T-cell (primary cell): ENCODE measurements at regions not wholly inside any gene's neighbourhood (a gene's known extent, or its start where the extent isn't known, plus 50 kb on each side); places are given as distances from the start of the nearest gene placed in this dataset.

Experiments
- ATAC-seq, 4 experiments: fragments of 200-7000 bp in 3 of 4; fragments of 150-1000 bp in 1 of 4; cut with Tn5 transposase; replicated peaks in 1 of 4; 1 replicate in 3 of 4; 2 replicates in 1 of 4; pipeline ENCODE4 v1.10.0; 2021; ENCODE audit warnings: moderate library complexity in 3 of 4, mild to moderate bottlenecking in 2 of 4, moderate number of reproducible peaks in 1 of 4
- CTCF ChIA-PET, 2 donors: fragments of 300-600 bp; sonication (Branson Sonifier 250); formaldehyde crosslinking; loops; one replicate each; lab custom pipeline; 2022; ENCODE audit warnings: antibody characterized with exemption in 2 of 2; lab: Charles Lee
- POLR2A ChIA-PET, 2 donors: fragments of 300-600 bp; sonication (Branson Sonifier 250); formaldehyde crosslinking; loops; one replicate each; lab custom pipeline; 2022; ENCODE audit warnings: antibody characterized with exemption in 2 of 2; lab: Charles Lee
- DNase-seq, 35 experiments: peaks; one replicate each; pipeline versions ENCODE4 v3.0.0 to v3.0.0-alpha.2; 2013 to 2023
- H3K27ac ChIP-seq: one replicate; pipeline ENCODE4 v1.5.1; 2013; ENCODE audit warnings: low read length
- H3K27me3 ChIP-seq, 2 experiments: replicated peaks in 1 of 2; 1 replicate in 1 of 2; 2 replicates in 1 of 2; pipeline versions ENCODE4 v1.6.1 to v1.7.0; 2013; ENCODE audit warnings: low read length in 1 of 2, mixed read lengths in 1 of 2; ENCODE audit not compliant: control insufficient read depth in 2 of 2, insufficient read depth in 2 of 2; ENCODE audit errors: extremely low read depth in 1 of 2
- H3K36me3 ChIP-seq, 2 donors: 1 replicate in 1 of 2; 2 replicates in 1 of 2; pipeline versions ENCODE4 v1.6.1 to v1.7.0; 2013; ENCODE audit warnings: low read length in 1 of 2; ENCODE audit not compliant: control insufficient read depth in 2 of 2, insufficient read depth in 1 of 2; ENCODE audit errors: extremely low read depth in 1 of 2
- H3K4me1 ChIP-seq, 2 experiments: 1 replicate in 1 of 2; 2 replicates in 1 of 2; pipeline versions ENCODE4 v1.6.1 to v1.7.0; 2013; ENCODE audit warnings: low read length in 2 of 2, mixed read lengths in 1 of 2; ENCODE audit not compliant: insufficient read depth in 2 of 2, control insufficient read depth in 1 of 2; ENCODE audit errors: extremely low read depth in 1 of 2
- H3K4me3 ChIP-seq, 2 donors: 1 replicate in 1 of 2; 2 replicates in 1 of 2; pipeline versions ENCODE4 v1.5.1 to v1.7.0; 2013; ENCODE audit warnings: mild to moderate bottlenecking in 2 of 2, low read length in 1 of 2, moderate library complexity in 1 of 2; ENCODE audit not compliant: control insufficient read depth in 1 of 2; ENCODE audit errors: extremely low read depth in 1 of 2
- H3K9me3 ChIP-seq: 2 replicates; pipeline ENCODE4 v1.7.0; 2013
- H3K27ac Mint-ChIP-seq, 2 donors: one replicate each; pipeline ENCODE4 v1.8.0; 2020 to 2021; ENCODE audit warnings: mild to moderate bottlenecking in 2 of 2, mixed read lengths in 2 of 2
- H3K27me3 Mint-ChIP-seq, 2 donors: one replicate each; pipeline ENCODE4 v1.8.0; 2021 to 2022; ENCODE audit warnings: mixed read lengths in 2 of 2
- H3K36me3 Mint-ChIP-seq: one replicate; pipeline ENCODE4 v1.8.0; 2021; ENCODE audit warnings: mixed read lengths
- H3K4me1 Mint-ChIP-seq, 3 donors: one replicate each; pipeline ENCODE4 v1.8.0; 2020 to 2022; ENCODE audit warnings: mixed read lengths in 3 of 3, mild to moderate bottlenecking in 1 of 3
- H3K4me3 Mint-ChIP-seq, 3 donors: one replicate each; pipeline ENCODE4 v1.8.0; 2020 to 2022; ENCODE audit warnings: mild to moderate bottlenecking in 3 of 3, mixed read lengths in 3 of 3, moderate library complexity in 3 of 3
- H3K9me3 Mint-ChIP-seq, 3 donors: one replicate each; pipeline ENCODE4 v1.8.0; 2020 to 2022; ENCODE audit warnings: mixed read lengths in 3 of 3
- WGBS: methylation state at CpG from one replicate; pipeline ENCODE4 v1.1.5; 2013; ENCODE audit warnings: missing lambda C conversion rate; ENCODE audit not compliant: insufficient coverage; 5-methylcytosine and 5-hydroxymethylcytosine counted together

GRCh38 chr1:218501161-218501560, 156.0 kb downstream of the TGFB2 start:
- ATAC-seq (no peak), DNase-seq (no peak)
- Mint-ChIP-seq H3K27me3 (peaks cover 4 to 13% of the 10 kb centered on the region in 2 donors), H3K4me1 (no peaks in the 10 kb centered on the region), H3K36me3 (no peaks in the 10 kb centered on the region), H3K27ac (no peak overlapping the region), H3K4me3 (no peak overlapping the region), H3K9me3 (peaks cover 0 to 11% (median 0%) of the 10 kb centered on the region in 3 donors)
- Histone ChIP-seq H3K4me3 (no peak overlapping the region), H3K4me1 (no peaks in the 10 kb centered on the region), H3K9me3 (no peaks in the 10 kb centered on the region), H3K27ac (no peak overlapping the region), H3K27me3 (no peaks in the 10 kb centered on the region), H3K36me3 (no peaks in the 10 kb centered on the region)
- CTCF ChIA-PET: no interaction called here
- POLR2A ChIA-PET: no interaction called here
- no CpG with 5 or more reads among the region's 5 CpGs for WGBS

- ATAC-seq (no peak), DNase-seq (no peak)
- Histone ChIP-seq H3K4me1 (no peaks in the 10 kb centered on the region), H3K27ac (no peak overlapping the region), H3K36me3 (no peaks in the 10 kb centered on the region), H3K9me3 (no peaks in the 10 kb centered on the region), H3K27me3 (no peaks in the 10 kb centered on the region), H3K4me3 (no peak overlapping the region)
- ChIA-PET POLR2A (interaction anchor here in 1 of 2 donors (0.6 to 0.7 kb wide), 2 partner anchors 13 to 512 kb away, joined by 4 to 13 read pairs; no protein-coding TSS in a partner anchor), CTCF (no interaction called here)
- Mint-ChIP-seq H3K9me3 (peaks cover 6 to 20% (median 11%) of the 10 kb centered on the region in 3 donors), H3K27ac (no peak overlapping the region), H3K36me3 (peaks cover 5% of the 10 kb centered on the region), H3K27me3 (peaks cover 4 to 13% of the 10 kb centered on the region in 2 donors), H3K4me1 (no peaks in the 10 kb centered on the region), H3K4me3 (no peak overlapping the region)
- no CpG with 5 or more reads among the region's 2 CpGs for WGBS
These were observed 157.2 kb downstream of the TGFB2 start for GRCh38 chr1:218502383-218502782.

- CTCF ChIA-PET: no interaction called here
These were observed 158.0 kb downstream of the TGFB2 start for GRCh38 chr1:218503102-218503501.

GRCh38 chr1:218507355-218508002, 162.3 kb downstream of the TGFB2 start:
- Mint-ChIP-seq H3K4me1 (no peaks in the 10 kb centered on the region), H3K27ac (no peak overlapping the region), H3K36me3 (peaks cover 5% of the 10 kb centered on the region), H3K4me3 (no peak overlapping the region), H3K9me3 (peaks cover 8 to 24% (median 21%) of the 10 kb centered on the region in 3 donors), H3K27me3 (peaks cover 0 to 4% of the 10 kb centered on the region in 2 donors)
- Histone ChIP-seq H3K4me3 (no peak overlapping the region), H3K27ac (no peak overlapping the region), H3K36me3 (no peaks in the 10 kb centered on the region), H3K4me1 (no peaks in the 10 kb centered on the region), H3K27me3 (no peaks in the 10 kb centered on the region), H3K9me3 (no peaks in the 10 kb centered on the region)
- ChIA-PET CTCF (no interaction called here), POLR2A (no interaction called here)
- ATAC-seq (no peak), DNase-seq (no peak)
- WGBS: 71% methylated on average over 1 of the region's 2 CpGs

More at GRCh38 chr1:218503102-218503501, 158.0 kb downstream of the TGFB2 start:
- no peaks in the 10 kb centered on the region for H3K36me3 ChIP-seq
- Mint-ChIP-seq H3K27me3 (peaks cover 4 to 13% of the 10 kb centered on the region in 2 donors), H3K4me1 (no peaks in the 10 kb centered on the region), H3K27ac (no peak overlapping the region), H3K9me3 (peaks cover 7 to 20% (median 16%) of the 10 kb centered on the region in 3 donors), H3K36me3 (peaks cover 5% of the 10 kb centered on the region), H3K4me3 (no peak overlapping the region)
- H3K4me1 ChIP-seq: no peaks in the 10 kb centered on the region
- DNase-seq: no peak
- POLR2A ChIA-PET: interaction anchor here in 1 of 2 donors (0.6 to 0.7 kb wide), 2 partner anchors 12 to 511 kb away, joined by 4 to 13 read pairs; no protein-coding TSS in a partner anchor
- no peaks in the 10 kb centered on the region for H3K27me3 ChIP-seq
- ATAC-seq: no peak
- H3K9me3 ChIP-seq: no peaks in the 10 kb centered on the region
- no peak overlapping the region for H3K27ac ChIP-seq
- no peak overlapping the region for H3K4me3 ChIP-seq

GRCh38 chr1:218510153-218510772, 165.1 kb downstream of the TGFB2 start:
- Histone ChIP-seq H3K4me3 (no peak overlapping the region), H3K4me1 (no peaks in the 10 kb centered on the region), H3K36me3 (no peaks in the 10 kb centered on the region), H3K27ac (no peak overlapping the region), H3K27me3 (peaks cover 0 to 2% of the 10 kb centered on the region in 2 experiments), H3K9me3 (no peaks in the 10 kb centered on the region)
- whole genome bisulfite sequencing: no CpG with 5 or more reads among the region's 6 CpGs
- Mint-ChIP-seq H3K27me3 (no peaks in the 10 kb centered on the region), H3K4me1 (no peaks in the 10 kb centered on the region), H3K27ac (no peak overlapping the region), H3K9me3 (peaks cover 8 to 21% (median 19%) of the 10 kb centered on the region in 3 donors), H3K36me3 (peaks cover 5% of the 10 kb centered on the region), H3K4me3 (no peak overlapping the region)
- DNase-seq (no peak), ATAC-seq (no peak)
- ChIA-PET CTCF (interaction anchor here in 1 of 2 donors (0.6 kb wide), 1 partner anchor 987 kb away, joined by 9 read pairs; no protein-coding TSS in a partner anchor), POLR2A (no interaction called here)

DNA sequence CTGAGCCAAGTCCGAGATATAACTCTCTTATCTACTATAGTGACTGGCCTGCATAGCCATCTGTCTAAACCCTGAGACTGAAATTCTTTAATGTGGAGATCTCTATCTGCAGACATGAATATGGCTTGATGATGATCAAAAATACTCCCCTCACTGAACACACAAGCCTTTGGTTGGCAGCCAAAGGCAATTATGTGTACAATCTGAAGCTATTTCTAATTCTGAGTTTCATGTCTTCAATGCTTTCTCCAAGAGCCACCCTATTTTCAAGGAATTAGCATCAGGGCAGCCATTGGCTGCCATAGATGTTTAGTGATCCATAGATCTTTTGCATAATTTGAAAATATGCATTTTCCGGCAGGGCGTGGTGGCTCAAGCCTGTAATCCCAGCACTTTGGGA, 168.2 kb downstream of the TGFB2 start:
- peaks cover 0 to 5% of the 10 kb centered on the region in 2 donors for H3K27me3 Mint-ChIP-seq
- H3K4me3 Mint-ChIP-seq: no peak overlapping the region
- H3K4me3 ChIP-seq: no peak overlapping the region
- no peak overlapping the region for H3K27ac ChIP-seq
- no peaks in the 10 kb centered on the region for H3K36me3 ChIP-seq
- H3K4me1 ChIP-seq: no peaks in the 10 kb centered on the region
- no peaks in the 10 kb centered on the region for H3K9me3 ChIP-seq
- ChIA-PET CTCF (no interaction called here), POLR2A (interaction anchor here in 1 of 2 donors (0.7 kb wide), 1 partner anchor 15 kb away, joined by 5 read pairs; no protein-coding TSS in a partner anchor)
- ATAC-seq (no peak), DNase-seq (no peak)
- no peaks in the 10 kb centered on the region for H3K36me3 Mint-ChIP-seq
- no peaks in the 10 kb centered on the region for H3K4me1 Mint-ChIP-seq
- WGBS: no CpG with 5 or more reads among the region's 3 CpGs
- H3K27me3 ChIP-seq: peaks cover 0 to 3% of the 10 kb centered on the region in 2 experiments
- no peak overlapping the region for H3K27ac Mint-ChIP-seq
- H3K9me3 Mint-ChIP-seq: peaks cover 0 to 4% (median 3%) of the 10 kb centered on the region in 3 donors
